Endothelial cell of umbilical vein (primary cell): ENCODE measurements at regions not wholly inside any gene's neighbourhood (a gene's known extent, or its start where the extent isn't known, plus 50 kb on each side); places are given as distances from the start of the nearest gene placed in this dataset.
"Not testable (repeated sequence)": the region's sequence is repeated elsewhere in the genome, so short reads cannot be mapped to it uniquely, and the experiment has no call there.

Source experiments
- EZH2 ChIP-seq: IDR thresholded peaks from 2 replicates; pipeline ENCODE4 v1.6.1; 2012; ENCODE audit warnings: borderline replicate concordance, low read depth, mild to moderate bottlenecking, moderate library complexity, low read length, inconsistent platforms; ENCODE audit not compliant: severe bottlenecking
- FOS ChIP-seq: IDR thresholded peaks from 2 replicates; pipeline ENCODE4 v1.6.1; 2011; ENCODE audit warnings: mild to moderate bottlenecking, low read length, moderate library complexity, borderline replicate concordance; ENCODE audit not compliant: insufficient read depth
- GATA2 ChIP-seq: IDR thresholded peaks from 2 replicates; pipeline ENCODE4 v1.7.0; 2011; ENCODE audit warnings: low read depth, mild to moderate bottlenecking, moderate library complexity, mixed read lengths, low read length; ENCODE audit not compliant: insufficient read length, insufficient read depth
- JUN ChIP-seq: IDR thresholded peaks from 2 replicates; pipeline ENCODE4 v1.6.1; 2011; ENCODE audit warnings: borderline replicate concordance, low read depth; ENCODE audit not compliant: insufficient read length, insufficient read depth
- MAX ChIP-seq: IDR thresholded peaks from 2 replicates; pipeline ENCODE4 v1.6.1; 2011; ENCODE audit not compliant: insufficient read depth, insufficient read length
- MYC ChIP-seq: IDR thresholded peaks from one replicate; pipeline ENCODE4 v1.6.1; 2011; ENCODE audit warnings: mild to moderate bottlenecking, low read depth, low read length
- POLR2A ChIP-seq: IDR thresholded peaks from 2 replicates; pipeline ENCODE4 v1.6.1; 2012; ENCODE audit warnings: low read depth, mild to moderate bottlenecking, control low read depth, low read length
- POLR2AphosphoS5 ChIP-seq: IDR thresholded peaks from 2 replicates; pipeline ENCODE4 v1.6.1; 2012; ENCODE audit warnings: low read depth, mild to moderate bottlenecking, control low read depth, low read length, moderate library complexity; ENCODE audit not compliant: insufficient read depth
- TF ChIP-seq, protein P1 (sequence below), 2 donors: IDR thresholded peaks; 1 replicate in 1 of 2; 2 replicates in 1 of 2; pipeline ENCODE4 v1.5.1; 2011; ENCODE audit warnings: low read length in 2 of 2, mild to moderate bottlenecking in 2 of 2, moderate library complexity in 2 of 2, control low read depth in 1 of 2, inconsistent platforms in 1 of 2, low read depth in 1 of 2; ENCODE audit not compliant: insufficient read depth in 1 of 2; ENCODE audit errors: extremely low read depth in 1 of 2

GRCh38 chr7:6982375-6982774 is 156.3 kb upstream of the CCZ1B start:
- TF ChIP-seq, protein P1, sequence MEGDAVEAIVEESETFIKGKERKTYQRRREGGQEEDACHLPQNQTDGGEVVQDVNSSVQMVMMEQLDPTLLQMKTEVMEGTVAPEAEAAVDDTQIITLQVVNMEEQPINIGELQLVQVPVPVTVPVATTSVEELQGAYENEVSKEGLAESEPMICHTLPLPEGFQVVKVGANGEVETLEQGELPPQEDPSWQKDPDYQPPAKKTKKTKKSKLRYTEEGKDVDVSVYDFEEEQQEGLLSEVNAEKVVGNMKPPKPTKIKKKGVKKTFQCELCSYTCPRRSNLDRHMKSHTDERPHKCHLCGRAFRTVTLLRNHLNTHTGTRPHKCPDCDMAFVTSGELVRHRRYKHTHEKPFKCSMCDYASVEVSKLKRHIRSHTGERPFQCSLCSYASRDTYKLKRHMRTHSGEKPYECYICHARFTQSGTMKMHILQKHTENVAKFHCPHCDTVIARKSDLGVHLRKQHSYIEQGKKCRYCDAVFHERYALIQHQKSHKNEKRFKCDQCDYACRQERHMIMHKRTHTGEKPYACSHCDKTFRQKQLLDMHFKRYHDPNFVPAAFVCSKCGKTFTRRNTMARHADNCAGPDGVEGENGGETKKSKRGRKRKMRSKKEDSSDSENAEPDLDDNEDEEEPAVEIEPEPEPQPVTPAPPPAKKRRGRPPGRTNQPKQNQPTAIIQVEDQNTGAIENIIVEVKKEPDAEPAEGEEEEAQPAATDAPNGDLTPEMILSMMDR (IDR thresholded peaks at IDR 0.05; ENCODE audit: extremely low read depth in 1 of 2, insufficient read depth in 1 of 2, low read depth in 1 of 2, low read length in 2 of 2): not testable (repeated sequence)
- not testable (repeated sequence) for TF ChIP-seq POLR2A, EZH2, MYC, GATA2, POLR2AphosphoS5, FOS, MAX, JUN
